Fibroblast of skin of abdomen (primary cell): ENCODE measurements at regions not wholly inside any gene's neighbourhood (a gene's known extent, or its start where the extent isn't known, plus 50 kb on each side); places are given as distances from the start of the nearest gene placed in this dataset.
A peak's percentile ranks its signal among the peaks of the same experiment; 100 is the strongest.

Experiments
- DNase-seq: peaks from one replicate; pipeline ENCODE4 v3.0.0-alpha.2; 2013

GRCh38 chr11:116283300-116283699 lies 489.5 kb downstream of the BUD13 start:
- no peak for DNase-seq

GRCh38 chr11:116282481-116282880 lies 490.3 kb downstream of the BUD13 start:
- no peak for DNase-seq

GRCh38 chr11:116281173-116282160 lies 491.3 kb downstream of the BUD13 start:
- DNase-seq: no peak

GRCh38 chr11:116279511-116279910 lies 493.3 kb downstream of the BUD13 start:
- no peak for DNase-seq

- DNase-seq: no peak
Measured at GRCh38 chr11:116278076-116278475, 494.7 kb downstream of the BUD13 start.

GRCh38 chr11:116276051-116277044 lies 496.4 kb downstream of the BUD13 start:
- DNase-seq: peak; percentile 55

- DNase-seq: peak; percentile 33
Measured at GRCh38 chr11:116275635-116276034, 497.2 kb downstream of the BUD13 start.

GRCh38 chr11:116274521-116274920 lies 498.3 kb downstream of the BUD13 start:
- no peak for DNase-seq

GRCh38 chr11:116272181-116272789 lies 500.5 kb downstream of the BUD13 start:
- DNase-seq: no peak

GRCh38 chr11:116271479-116271878 lies 501.3 kb downstream of the BUD13 start:
- DNase-seq: no peak

- no peak for DNase-seq
Measured at GRCh38 chr11:116267146-116267545, 505.6 kb downstream of the BUD13 start.

GRCh38 chr11:116263770-116264169 lies 509.0 kb downstream of the BUD13 start:
- DNase-seq: no peak

- DNase-seq: no peak
Measured at GRCh38 chr11:116263019-116263418, 509.8 kb downstream of the BUD13 start.

- DNase-seq: no peak
Measured at GRCh38 chr11:116262370-116262769, 510.4 kb downstream of the BUD13 start.

- DNase-seq: no peak
Measured at GRCh38 chr11:116261606-116262005, 511.2 kb downstream of the BUD13 start.

- no peak for DNase-seq
Measured at GRCh38 chr11:116258821-116259220, 514.0 kb downstream of the BUD13 start.

- no peak for DNase-seq
Measured at GRCh38 chr11:116257883-116258282, 514.9 kb downstream of the BUD13 start.

- no peak for DNase-seq
Measured at GRCh38 chr11:116257092-116257491, 515.7 kb downstream of the BUD13 start.

GRCh38 chr11:116256215-116256614 lies 516.6 kb downstream of the BUD13 start:
- no peak for DNase-seq

GRCh38 chr11:116255321-116255953 lies 517.4 kb downstream of the BUD13 start:
- no peak for DNase-seq

- no peak for DNase-seq
Measured at GRCh38 chr11:116250155-116250554, 522.6 kb downstream of the BUD13 start.

- DNase-seq: no peak
Measured at GRCh38 chr11:116249561-116249960, 523.2 kb downstream of the BUD13 start.
